ENCODE measurements at regions not wholly inside any gene's neighbourhood (a gene's known extent, or its start where the extent isn't known, plus 50 kb on each side); places are given as distances from the start of the nearest gene placed in this dataset.
A peak's percentile ranks its signal among the peaks of the same experiment; 100 is the strongest.

- H3K4me3 ChIP-seq, result no peak overlapping the region
- 65 to 72% methylated on average over 6 of the region's 6 CpGs for WGBS, 2 donors
- intact Hi-C loops (cut with DNase I; ENCODE audit: low total_unique reads), result no loop called here
- no peaks in the 10 kb centered on the region for H3K4me1 ChIP-seq
- no peak for DNase-seq
- no peaks in the 10 kb centered on the region for H3K27me3 ChIP-seq
- TF ChIP-seq CTCF (IDR thresholded peaks at IDR 0.05) (no peak), POLR2A (IDR thresholded peaks at IDR 0.05) (no peak)
- no peaks in the 10 kb centered on the region for H3K9me3 ChIP-seq
- no peaks in the 10 kb centered on the region for H3K36me3 ChIP-seq (ENCODE audit: low read depth, missing control alignments)
- no peak overlapping the region for H3K27ac ChIP-seq
These were observed 337.6 kb upstream of the NPSR1 start for GRCh38 chr7:34320412-34320811.

- Histone ChIP-seq H3K27ac (no peak overlapping the region), H3K4me1 (no peaks in the 10 kb centered on the region), H3K4me3 (peak overlapping the region in 1 of 2 donors; percentile 27), H3K9me3 (no peaks in the 10 kb centered on the region), H3K36me3 (ENCODE audit: low read depth, missing control alignments) (no peaks in the 10 kb centered on the region), H3K27me3 (no peaks in the 10 kb centered on the region)
- intact Hi-C loops (cut with DNase I; ENCODE audit: low total_unique reads), result no loop called here
- DNase-seq, result peak; percentile 84
- 26 to 27% methylated on average over 25 to 27 of the region's 27 CpGs for WGBS, 2 donors
- TF ChIP-seq POLR2A (IDR thresholded peaks at IDR 0.05) (no peak), CTCF (IDR thresholded peaks at IDR 0.05) (peak; percentile 59 to 84 (median 71))
These were observed 336.9 kb upstream of the NPSR1 start for GRCh38 chr7:34320926-34321661.

GRCh38 chr7:34322841-34323240, 335.2 kb upstream of the NPSR1 start:
- no peaks in the 10 kb centered on the region for H3K27me3 ChIP-seq
- 85 to 90% methylated on average over 2 of the region's 2 CpGs for WGBS, 2 donors
- no peaks in the 10 kb centered on the region for H3K4me1 ChIP-seq
- no peaks in the 10 kb centered on the region for H3K36me3 ChIP-seq (ENCODE audit: low read depth, missing control alignments)
- no peaks in the 10 kb centered on the region for H3K9me3 ChIP-seq
- no peak overlapping the region for H3K27ac ChIP-seq
- no peak overlapping the region for H3K4me3 ChIP-seq
- intact Hi-C loops (cut with DNase I; ENCODE audit: low total_unique reads), result no loop called here
- TF ChIP-seq CTCF (IDR thresholded peaks at IDR 0.05) (no peak), POLR2A (IDR thresholded peaks at IDR 0.05) (no peak)
- no peak for DNase-seq

GRCh38 chr7:34327681-34328080, 330.3 kb upstream of the NPSR1 start:
- WGBS, 2 donors, result 88 to 92% methylated on average over 1 of the region's 1 CpG
- no peak for DNase-seq
- Histone ChIP-seq H3K4me1 (no peaks in the 10 kb centered on the region), H3K4me3 (no peak overlapping the region), H3K9me3 (no peaks in the 10 kb centered on the region), H3K27ac (no peak overlapping the region), H3K36me3 (ENCODE audit: low read depth, missing control alignments) (no peaks in the 10 kb centered on the region), H3K27me3 (no peaks in the 10 kb centered on the region)
- intact Hi-C loops (cut with DNase I; ENCODE audit: low total_unique reads), result no loop called here
- TF ChIP-seq POLR2A (IDR thresholded peaks at IDR 0.05) (no peak), CTCF (IDR thresholded peaks at IDR 0.05) (no peak)

- 72 to 78% methylated on average over 3 of the region's 3 CpGs for WGBS, 2 donors
- no peaks in the 10 kb centered on the region for H3K27me3 ChIP-seq
- H3K9me3 ChIP-seq, result no peaks in the 10 kb centered on the region
- intact Hi-C loops (cut with DNase I; ENCODE audit: low total_unique reads), result no loop called here
- no peak for DNase-seq
- no peaks in the 10 kb centered on the region for H3K4me1 ChIP-seq
- TF ChIP-seq CTCF (IDR thresholded peaks at IDR 0.05), result no peak
- TF ChIP-seq POLR2A (IDR thresholded peaks at IDR 0.05), result no peak
- H3K36me3 ChIP-seq (ENCODE audit: low read depth, missing control alignments), result no peaks in the 10 kb centered on the region
- H3K27ac ChIP-seq, result no peak overlapping the region
- H3K4me3 ChIP-seq, result no peak overlapping the region
These were observed 327.7 kb upstream of the NPSR1 start for GRCh38 chr7:34330308-34330707.

Measured in testis (tissue), 2 donors.